ENCODE measurements at regions not wholly inside any gene's neighbourhood (a gene's known extent, or its start where the extent isn't known, plus 50 kb on each side); places are given as distances from the start of the nearest gene placed in this dataset.

- DNase-seq (ENCODE audit: insufficient read length, low spot score) (no peak), FAIRE-seq (no peak)
- no peak for TF ChIP-seq POLR2A (IDR thresholded peaks at IDR 0.05; ENCODE audit: low read depth, low read length)
Measured at GRCh38 chr5:124257048-124257447, 489.4 kb downstream of the ZNF608 start.

GRCh38 chr5:124253203-124253810, 493.1 kb downstream of the ZNF608 start:
- FAIRE-seq (no peak), DNase-seq (ENCODE audit: insufficient read length, low spot score) (no peak)
- TF ChIP-seq POLR2A (IDR thresholded peaks at IDR 0.05; ENCODE audit: low read depth, low read length): no peak

GRCh38 chr5:124252747-124253146, 493.7 kb downstream of the ZNF608 start:
- TF ChIP-seq POLR2A (IDR thresholded peaks at IDR 0.05; ENCODE audit: low read depth, low read length): no peak
- no peak for FAIRE-seq
- DNase-seq (ENCODE audit: insufficient read length, low spot score): no peak

- no peak for DNase-seq (ENCODE audit: insufficient read length, low spot score)
- FAIRE-seq: no peak
- TF ChIP-seq POLR2A (IDR thresholded peaks at IDR 0.05; ENCODE audit: low read depth, low read length): no peak
Measured at GRCh38 chr5:124252191-124252638, 494.2 kb downstream of the ZNF608 start.

GRCh38 chr5:124245276-124245675, 501.2 kb downstream of the ZNF608 start:
- no peak for TF ChIP-seq POLR2A (IDR thresholded peaks at IDR 0.05; ENCODE audit: low read depth, low read length)
- DNase-seq (ENCODE audit: insufficient read length, low spot score): no peak
- FAIRE-seq: no peak

GRCh38 chr5:124240732-124241131, 505.7 kb downstream of the ZNF608 start:
- no peak for DNase-seq (ENCODE audit: insufficient read length, low spot score)
- TF ChIP-seq POLR2A (IDR thresholded peaks at IDR 0.05; ENCODE audit: low read depth, low read length): no peak
- no peak for FAIRE-seq

GRCh38 chr5:124239572-124239971, 506.9 kb downstream of the ZNF608 start:
- TF ChIP-seq POLR2A (IDR thresholded peaks at IDR 0.05; ENCODE audit: low read depth, low read length): no peak
- DNase-seq (ENCODE audit: insufficient read length, low spot score) (no peak), FAIRE-seq (no peak)

- no peak for TF ChIP-seq POLR2A (IDR thresholded peaks at IDR 0.05; ENCODE audit: low read depth, low read length)
- no peak for FAIRE-seq
- no peak for DNase-seq (ENCODE audit: insufficient read length, low spot score)
Measured at GRCh38 chr5:124238350-124238749, 508.1 kb downstream of the ZNF608 start.

GRCh38 chr5:124237206-124237695, 509.2 kb downstream of the ZNF608 start:
- no peak for TF ChIP-seq POLR2A (IDR thresholded peaks at IDR 0.05; ENCODE audit: low read depth, low read length)
- FAIRE-seq (no peak), DNase-seq (ENCODE audit: insufficient read length, low spot score) (no peak)

GRCh38 chr5:124236361-124237205, 509.9 kb downstream of the ZNF608 start:
- DNase-seq (ENCODE audit: insufficient read length, low spot score) (no peak), FAIRE-seq (no peak)
- TF ChIP-seq POLR2A (IDR thresholded peaks at IDR 0.05; ENCODE audit: low read depth, low read length): no peak

- DNase-seq (ENCODE audit: insufficient read length, low spot score) (no peak), FAIRE-seq (no peak)
- TF ChIP-seq POLR2A (IDR thresholded peaks at IDR 0.05; ENCODE audit: low read depth, low read length): no peak
Measured at GRCh38 chr5:124235576-124235975, 510.9 kb downstream of the ZNF608 start.

GRCh38 chr5:124234770-124235562, 511.5 kb downstream of the ZNF608 start:
- no peak for TF ChIP-seq POLR2A (IDR thresholded peaks at IDR 0.05; ENCODE audit: low read depth, low read length)
- FAIRE-seq: no peak
- no peak for DNase-seq (ENCODE audit: insufficient read length, low spot score)

GRCh38 chr5:124234022-124234769, 512.2 kb downstream of the ZNF608 start:
- DNase-seq (ENCODE audit: insufficient read length, low spot score) (no peak), FAIRE-seq (no peak)
- TF ChIP-seq POLR2A (IDR thresholded peaks at IDR 0.05; ENCODE audit: low read depth, low read length): no peak
